ENCODE measurements at regions not wholly inside any gene's neighbourhood (a gene's known extent, or its start where the extent isn't known, plus 50 kb on each side); places are given as distances from the start of the nearest gene placed in this dataset.

DNA sequence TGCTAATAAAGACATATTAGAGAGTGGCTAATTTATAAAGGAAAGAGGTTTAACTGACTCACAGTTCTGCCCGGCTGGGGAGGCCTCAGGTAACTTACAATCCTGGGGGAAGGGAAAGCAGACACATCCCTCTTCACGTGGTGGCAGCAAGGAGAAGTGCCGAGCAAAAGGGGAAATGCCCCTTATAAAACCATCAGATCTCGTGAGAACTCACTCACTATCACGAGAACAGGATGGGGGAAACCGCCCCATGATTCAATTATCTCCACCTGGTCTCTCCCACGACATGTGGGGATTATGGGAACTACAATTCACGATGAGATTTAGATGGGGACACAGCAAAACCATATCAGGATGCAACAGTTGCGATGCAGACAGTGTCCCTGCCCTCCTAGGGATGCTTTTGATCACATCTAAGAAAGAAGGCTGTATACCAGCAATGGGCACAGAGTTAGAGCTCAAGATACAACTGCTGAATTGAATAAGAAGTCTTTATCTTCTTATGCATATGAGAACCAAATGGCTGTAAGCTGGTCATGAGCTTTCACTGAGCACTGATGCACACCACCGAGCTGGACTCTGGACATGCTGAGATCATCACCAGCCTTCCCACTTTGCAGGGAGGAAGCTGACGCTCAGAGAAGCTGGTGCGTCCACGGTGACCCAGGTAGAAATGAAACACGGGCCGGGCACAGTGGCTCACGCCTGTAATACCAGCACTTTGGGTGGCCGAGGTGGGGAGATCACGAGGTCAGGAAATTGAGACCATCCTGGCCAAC lies 255.2 kb downstream of the MN1 start:
- Histone ChIP-seq H3K23me2 (ENCODE audit: low read depth, low read length) (no peaks in the 10 kb centered on the region), H3K18ac (ENCODE audit: extremely low read depth, low read length) (no peak overlapping the region), H3K4me3 (ENCODE audit: extremely low read depth in 1 of 4, insufficient read depth in 2 of 4, low read depth in 3 of 4, low read length in 4 of 4) (no peak overlapping the region), H2BK12ac (ENCODE audit: low read depth, low read length) (no peak overlapping the region), H3K4me1 (replicated peaks in 1 of 4; ENCODE audit: control insufficient read depth in 3 of 4, insufficient read depth in 4 of 4, low read length in 3 of 4) (peaks cover 5 to 22% (median 13%) of the 10 kb centered on the region in 4 experiments), H3K79me2 (ENCODE audit: control insufficient read depth in 1 of 2, insufficient read depth in 2 of 2, low read length in 2 of 2) (no peaks in the 10 kb centered on the region), H2BK5ac (ENCODE audit: low read depth, low read length) (no peak overlapping the region), H3K4me2 (ENCODE audit: insufficient read depth in 1 of 2, low read depth in 2 of 2, low read length in 2 of 2) (no peak overlapping the region), H3K36me3 (ENCODE audit: control insufficient read depth in 2 of 4, insufficient read depth in 4 of 4, low read length in 3 of 4) (no peaks in the 10 kb centered on the region), H3K79me1 (ENCODE audit: low read depth, low read length) (no peaks in the 10 kb centered on the region), H2BK15ac (ENCODE audit: low read length) (no peak overlapping the region), H3K4ac (replicated peaks; ENCODE audit: insufficient read length, low read depth, low read length) (no peak overlapping the region), H2AFZ (ENCODE audit: low read length) (no peak overlapping the region), H4K91ac (replicated peaks; ENCODE audit: insufficient read length, low read length) (no peak overlapping the region), H3K27me3 (replicated peaks in 1 of 4; ENCODE audit: control insufficient read depth in 3 of 4, extremely low read depth in 1 of 4, insufficient read depth in 3 of 4, low read length in 3 of 4) (no peaks in the 10 kb centered on the region), H4K20me1 (replicated peaks in 1 of 2; ENCODE audit: control insufficient read depth in 1 of 2, insufficient read depth in 2 of 2, low read length in 2 of 2) (no peaks in the 10 kb centered on the region), H2BK20ac (ENCODE audit: low read length) (no peak overlapping the region), H4K8ac (ENCODE audit: extremely low read depth, insufficient read depth, low read length) (no peak overlapping the region), H4K5ac (ENCODE audit: insufficient read length, low read depth, low read length) (no peak overlapping the region), H3K27ac (ENCODE audit: low read depth, low read length) (no peak overlapping the region), H3K9me3 (ENCODE audit: insufficient read depth in 2 of 2, low read depth in 1 of 2, low read length in 1 of 2) (no peaks in the 10 kb centered on the region), H2BK120ac (replicated peaks; ENCODE audit: low read depth, low read length) (no peak overlapping the region), H3K23ac (ENCODE audit: insufficient read length) (no peak overlapping the region), H3K14ac (ENCODE audit: insufficient read length) (no peak overlapping the region), H3K9ac (replicated peaks in 1 of 4; ENCODE audit: extremely low read depth in 1 of 4, low read depth in 3 of 4, low read length in 3 of 4) (no peak overlapping the region), H2AK5ac (ENCODE audit: low read depth, low read length) (no peak overlapping the region), H3K56ac (replicated peaks; ENCODE audit: insufficient read length, low read depth, low read length) (no peak overlapping the region)
- ChIA-PET POLR2A (ENCODE audit: partially characterized antibody) (no interaction called here), CTCF (ENCODE audit: partially characterized antibody) (interaction anchor here (1.0 kb wide), 1 partner anchor 38 kb away, joined by 3 read pairs; no protein-coding TSS in a partner anchor)
- 86% methylated on average over 18 of the region's 18 CpGs; no CpG with 5 or more reads in 1 of the 2 experiments for WGBS, 2 experiments (ENCODE audit: extremely low coverage in 1 of 2, insufficient coverage in 1 of 2, insufficient read length in 1 of 2, insufficient replicate concordance in 2 of 2, low coverage in 1 of 2, low lambda C conversion rate in 2 of 2, missing lambda C conversion rate in 1 of 2)
- no peak for TF ChIP-seq RFX5 (IDR thresholded peaks at IDR 0.05; ENCODE audit: borderline replicate concordance, low read depth, low read length)
- TF ChIP-seq TBP (IDR thresholded peaks at IDR 0.05; ENCODE audit: low read depth, low read length): no peak
- TF ChIP-seq TCF12 (IDR thresholded peaks at IDR 0.05; ENCODE audit: low read depth, low read length): no peak
- TF ChIP-seq SUZ12 (IDR thresholded peaks at IDR 0.05; ENCODE audit: low read length): no peak
- TF ChIP-seq POU5F1 (IDR thresholded peaks at IDR 0.05; ENCODE audit: low read depth, low read length): no peak
- no peak for TF ChIP-seq HDAC2 (IDR thresholded peaks at IDR 0.05; ENCODE audit: borderline replicate concordance in 1 of 2, low read depth in 2 of 2, low read length in 2 of 2)
- no peak for TF ChIP-seq SP1 (IDR thresholded peaks at IDR 0.05; ENCODE audit: low read depth, low read length)
- TF ChIP-seq SIX5 (IDR thresholded peaks at IDR 0.05; ENCODE audit: low read depth, low read length): no peak
- no peak for TF ChIP-seq GTF2F1 (IDR thresholded peaks at IDR 0.05; ENCODE audit: borderline replicate concordance, low read depth, low read length)
- TF ChIP-seq YY1 (IDR thresholded peaks at IDR 0.05; ENCODE audit: low read depth, low read length): no peak
- TF ChIP-seq PHF8 (conservative IDR thresholded peaks at IDR 0.05; ENCODE audit: low read depth, low read length): no peak
- no peak for TF ChIP-seq ZNF274 (IDR thresholded peaks at IDR 0.05; ENCODE audit: borderline replicate concordance, extremely low read depth, low read length)
- no peak for TF ChIP-seq CHD2 (IDR thresholded peaks at IDR 0.05; ENCODE audit: low read length)
- TF ChIP-seq SP4 (IDR thresholded peaks at IDR 0.05; ENCODE audit: low read length): no peak
- DNase-seq (ENCODE audit: low read depth in 1 of 2, low spot score in 2 of 2) (no peak), FAIRE-seq (no peak)

Data from H1 (cell line).